ENCODE measurements at regions not wholly inside any gene's neighbourhood (a gene's known extent, or its start where the extent isn't known, plus 50 kb on each side); places are given as distances from the start of the nearest gene placed in this dataset.

DNA sequence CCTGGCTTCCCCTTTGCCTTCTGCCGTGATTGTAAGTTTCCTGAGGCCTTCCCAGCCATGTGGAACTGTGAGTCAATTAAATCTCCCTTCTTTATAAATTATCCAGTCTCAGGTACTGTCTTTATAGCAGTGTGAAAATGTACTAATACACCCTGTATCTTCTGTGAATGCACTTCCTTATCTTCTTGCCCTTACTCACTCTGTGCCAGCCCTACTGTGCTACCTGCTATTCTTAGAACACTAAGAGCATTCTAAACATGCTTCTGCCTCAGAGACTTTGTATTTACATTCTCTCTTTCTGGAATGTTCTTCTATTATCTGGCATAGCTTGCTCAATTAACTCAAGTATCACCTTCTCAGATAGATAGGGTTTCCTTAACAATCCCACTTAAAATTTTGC, 164.4 kb upstream of the EDIL3 start:
- no peak for TF ChIP-seq POLR2A (IDR thresholded peaks at IDR 0.05)
- TF ChIP-seq, protein P1, sequence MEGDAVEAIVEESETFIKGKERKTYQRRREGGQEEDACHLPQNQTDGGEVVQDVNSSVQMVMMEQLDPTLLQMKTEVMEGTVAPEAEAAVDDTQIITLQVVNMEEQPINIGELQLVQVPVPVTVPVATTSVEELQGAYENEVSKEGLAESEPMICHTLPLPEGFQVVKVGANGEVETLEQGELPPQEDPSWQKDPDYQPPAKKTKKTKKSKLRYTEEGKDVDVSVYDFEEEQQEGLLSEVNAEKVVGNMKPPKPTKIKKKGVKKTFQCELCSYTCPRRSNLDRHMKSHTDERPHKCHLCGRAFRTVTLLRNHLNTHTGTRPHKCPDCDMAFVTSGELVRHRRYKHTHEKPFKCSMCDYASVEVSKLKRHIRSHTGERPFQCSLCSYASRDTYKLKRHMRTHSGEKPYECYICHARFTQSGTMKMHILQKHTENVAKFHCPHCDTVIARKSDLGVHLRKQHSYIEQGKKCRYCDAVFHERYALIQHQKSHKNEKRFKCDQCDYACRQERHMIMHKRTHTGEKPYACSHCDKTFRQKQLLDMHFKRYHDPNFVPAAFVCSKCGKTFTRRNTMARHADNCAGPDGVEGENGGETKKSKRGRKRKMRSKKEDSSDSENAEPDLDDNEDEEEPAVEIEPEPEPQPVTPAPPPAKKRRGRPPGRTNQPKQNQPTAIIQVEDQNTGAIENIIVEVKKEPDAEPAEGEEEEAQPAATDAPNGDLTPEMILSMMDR (IDR thresholded peaks at IDR 0.05), result no peak

All from heart left ventricle (tissue), 13 donors.